COR-L47 (cell line): ENCODE measurements at regions not wholly inside any gene's neighbourhood (a gene's known extent, or its start where the extent isn't known, plus 50 kb on each side); places are given as distances from the start of the nearest gene placed in this dataset.

Experiments used
- DNase-seq: peaks from one replicate; lab custom pipeline; 2025; lab: John Stamatoyannopoulos, UW

DNA sequence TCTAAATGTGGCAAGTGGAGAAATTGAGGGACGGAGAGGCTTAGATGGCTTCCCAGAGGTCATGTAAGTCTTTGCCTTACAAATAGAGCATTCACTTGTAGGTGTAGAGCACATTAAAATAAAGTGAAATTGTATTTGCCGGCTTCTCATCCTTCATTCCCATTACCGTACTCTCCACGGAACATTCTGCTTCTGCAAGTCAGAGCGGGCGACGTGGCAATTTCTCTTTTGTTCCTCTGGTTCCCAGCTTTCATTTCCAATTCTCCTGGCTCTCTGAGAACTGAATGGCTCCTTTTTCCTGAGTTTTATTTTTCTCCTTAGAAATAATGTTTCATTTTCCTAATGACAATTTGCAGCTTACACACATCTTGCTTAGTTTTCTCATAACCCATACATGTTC, 51.3 kb upstream of the PFKP start:
- no peak for DNase-seq

DNA sequence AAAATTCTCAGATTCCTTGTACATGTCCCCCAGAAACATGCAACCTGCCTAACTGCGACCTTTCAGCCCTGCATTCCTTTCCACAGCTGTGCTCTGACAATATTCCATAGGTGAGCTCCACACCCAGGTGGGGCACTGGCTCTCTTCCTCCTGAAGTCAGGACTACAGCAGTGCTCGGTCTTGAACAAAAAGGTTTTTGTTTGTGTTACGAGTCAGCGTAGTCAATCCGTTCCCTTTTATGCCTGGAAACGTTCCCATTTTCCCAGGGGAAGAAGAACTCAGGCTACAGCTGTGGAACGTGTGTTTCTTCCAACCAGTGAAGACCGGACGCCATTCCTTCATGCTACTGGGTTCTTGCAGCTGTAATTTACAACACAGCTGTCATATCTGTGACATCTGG, 52.4 kb upstream of the PFKP start:
- no peak for DNase-seq

DNA sequence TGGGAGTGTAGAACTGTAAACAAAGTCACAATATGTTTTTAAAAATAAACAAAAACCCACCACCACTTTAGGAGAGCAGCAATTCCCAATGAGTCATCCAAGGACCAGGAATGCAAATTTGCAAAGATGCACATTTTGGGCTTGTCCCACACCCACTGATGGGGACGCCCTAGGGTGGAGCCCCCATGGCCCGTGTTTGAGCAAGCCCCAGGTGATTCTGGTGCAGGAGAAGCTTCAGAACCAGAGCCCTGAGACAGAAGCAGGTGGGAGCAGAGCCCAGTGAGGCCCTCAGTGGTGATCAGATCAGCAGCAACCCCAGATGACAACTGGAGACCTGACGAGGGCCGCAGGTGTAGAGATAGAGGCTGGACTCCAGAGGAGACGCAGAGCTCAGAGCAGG, 55.1 kb upstream of the PFKP start:
- DNase-seq, result no peak

DNA sequence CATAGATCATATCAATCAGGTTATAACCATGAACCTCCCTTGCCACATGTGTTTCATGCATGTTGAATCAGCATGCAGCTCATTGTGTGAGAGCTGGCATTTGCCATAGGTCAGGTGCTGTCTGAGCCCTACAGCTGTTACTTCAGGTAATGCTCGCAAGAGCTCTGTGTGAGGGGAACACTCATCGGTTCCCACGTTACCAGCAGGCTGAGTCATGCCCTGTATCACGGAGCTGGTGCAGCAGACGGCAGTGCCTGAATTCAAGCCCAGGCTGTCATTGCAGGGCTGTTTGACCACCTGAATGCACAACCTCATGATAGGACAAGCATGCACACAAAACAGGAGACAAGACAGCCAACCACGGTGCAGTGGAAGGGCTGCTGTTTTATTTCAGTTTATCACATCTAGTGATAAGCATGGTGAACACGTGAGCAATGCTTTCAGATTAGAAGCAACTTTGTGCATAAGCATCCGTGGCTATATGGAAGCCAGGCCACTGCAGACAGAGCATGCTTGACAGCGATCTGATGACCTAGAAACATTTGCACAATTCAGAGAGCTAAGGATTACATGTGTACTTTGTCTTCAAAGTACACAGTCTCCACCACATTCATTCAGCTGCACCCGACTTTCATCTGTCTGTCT, 56.4 kb upstream of the PFKP start:
- no peak for DNase-seq

DNA sequence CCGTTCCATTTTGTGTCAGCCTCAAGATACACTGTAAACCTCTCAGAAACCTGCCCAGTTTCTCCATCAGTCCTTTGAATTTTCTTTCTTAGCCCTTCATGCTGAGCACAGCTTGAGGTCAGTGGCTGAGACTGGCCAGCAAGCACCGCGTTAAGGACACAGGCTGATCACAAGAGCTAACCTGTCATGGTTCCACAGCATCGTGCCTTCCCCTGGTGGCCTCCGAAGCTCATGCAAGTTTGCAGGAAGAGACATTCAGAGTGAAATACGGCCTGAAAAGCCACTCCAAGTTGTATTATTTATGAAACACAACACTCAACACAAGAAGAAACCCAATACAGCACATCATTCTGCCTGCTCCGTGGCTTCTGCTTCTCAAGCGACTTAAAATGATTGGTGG, 57.0 kb upstream of the PFKP start:
- no peak for DNase-seq

DNA sequence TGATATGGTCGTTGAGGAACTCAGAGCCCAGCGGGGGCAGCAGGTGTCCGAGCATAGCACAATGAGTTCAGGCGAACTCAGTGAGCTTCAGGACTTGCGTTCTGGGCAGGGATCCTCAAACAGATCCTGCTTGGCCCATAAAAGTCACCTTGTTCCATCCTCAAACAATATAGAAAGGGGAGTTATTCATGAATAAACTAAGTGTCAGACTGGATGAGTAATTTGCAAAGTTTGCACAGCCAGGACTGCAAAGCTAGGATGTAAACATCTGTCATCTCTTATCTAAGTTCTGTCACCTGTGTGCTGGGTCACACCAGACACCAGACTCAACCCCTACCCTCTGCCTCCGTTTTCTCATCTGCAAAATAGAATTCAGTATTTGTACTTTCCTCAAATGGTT, 58.0 kb upstream of the PFKP start:
- DNase-seq, result no peak

DNA sequence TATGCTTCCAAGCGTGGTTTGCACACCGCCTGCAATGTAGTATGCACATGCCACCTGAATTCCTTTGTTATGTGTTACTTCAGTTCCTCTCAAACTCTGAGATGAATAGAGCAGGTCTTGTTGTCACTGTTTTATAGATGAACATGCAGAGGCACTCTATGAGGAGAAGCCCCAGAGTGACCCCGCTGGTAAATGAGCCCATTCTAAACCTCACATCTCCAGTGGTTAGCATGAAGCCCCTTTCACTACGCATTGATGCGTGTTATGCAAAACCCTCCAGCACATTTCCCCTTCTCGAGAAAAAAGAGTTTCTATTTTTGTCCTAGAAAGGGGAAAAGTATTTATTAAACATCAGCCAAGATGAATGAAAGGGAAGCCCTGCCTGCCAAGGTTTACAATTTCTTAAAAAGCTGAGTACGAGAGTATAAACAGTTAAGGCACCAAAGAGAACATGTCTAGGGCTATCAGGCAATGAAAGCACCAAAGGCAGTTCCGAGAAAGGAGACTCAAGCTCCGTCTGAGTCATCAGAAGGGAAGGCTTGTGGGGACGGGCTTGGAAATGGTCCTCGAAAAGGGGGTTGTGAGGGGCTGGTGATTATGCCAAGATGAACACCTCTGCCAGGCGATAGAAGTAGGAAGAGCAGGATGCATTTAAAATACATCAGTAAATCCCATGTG, 58.7 kb upstream of the PFKP start:
- no peak for DNase-seq

DNA sequence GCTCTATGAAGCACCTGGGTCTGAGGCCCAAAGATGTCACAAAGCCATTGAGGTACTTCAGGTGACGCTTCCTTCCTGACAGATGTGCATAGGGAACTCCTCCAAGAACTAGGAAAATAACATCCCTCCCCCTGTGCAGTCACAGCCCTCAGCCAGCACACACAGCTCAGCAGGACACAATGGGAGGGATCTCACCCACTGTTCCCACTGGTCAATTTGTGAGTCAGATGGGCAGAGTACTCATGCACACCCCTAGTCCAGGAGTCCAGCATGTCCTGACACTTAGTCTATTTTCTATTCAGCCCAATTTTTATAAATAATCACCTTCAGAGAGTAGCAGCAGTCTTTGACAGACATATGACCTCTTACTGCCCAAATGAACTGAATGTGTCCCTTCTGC, 60.7 kb upstream of the PFKP start:
- no peak for DNase-seq

DNA sequence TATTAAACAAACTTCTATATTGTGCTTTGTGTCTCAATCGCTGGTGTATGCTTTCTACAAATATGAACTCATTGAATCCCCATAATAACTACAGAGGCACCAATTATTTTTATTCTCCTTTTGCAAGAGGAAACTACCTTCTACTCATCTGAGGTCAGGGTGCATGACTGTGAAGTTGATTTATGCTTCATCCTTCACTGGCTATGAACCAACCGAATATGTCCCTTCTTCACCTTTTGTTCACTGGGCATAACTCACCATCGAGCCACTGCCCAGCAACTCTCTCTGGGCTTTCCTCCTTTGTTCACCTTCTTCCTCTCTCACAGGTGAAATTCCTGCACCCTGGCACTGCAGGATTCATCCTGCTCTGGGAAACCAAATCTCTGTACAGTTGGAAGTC, 61.3 kb upstream of the PFKP start:
- DNase-seq, result no peak

DNA sequence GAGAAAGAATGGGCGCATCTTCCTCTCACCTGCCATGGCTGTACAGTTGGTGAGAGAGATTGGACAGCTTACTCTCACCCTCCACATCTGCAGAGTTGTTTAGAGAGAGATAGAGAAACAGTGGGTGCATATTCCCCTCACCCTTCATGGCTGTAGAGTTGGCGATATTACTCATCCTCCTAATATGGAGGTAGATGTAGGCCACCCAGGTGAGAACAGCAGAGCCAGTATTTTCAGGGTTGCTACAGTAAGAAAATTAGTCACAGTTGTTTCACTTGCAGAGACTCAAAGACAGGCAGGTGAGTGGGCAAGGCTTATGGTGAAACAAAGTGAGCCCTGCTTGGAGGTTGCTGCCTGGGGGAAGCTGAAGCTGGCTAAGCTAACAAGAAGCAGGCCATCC, 65.0 kb upstream of the PFKP start:
- DNase-seq, result no peak

DNA sequence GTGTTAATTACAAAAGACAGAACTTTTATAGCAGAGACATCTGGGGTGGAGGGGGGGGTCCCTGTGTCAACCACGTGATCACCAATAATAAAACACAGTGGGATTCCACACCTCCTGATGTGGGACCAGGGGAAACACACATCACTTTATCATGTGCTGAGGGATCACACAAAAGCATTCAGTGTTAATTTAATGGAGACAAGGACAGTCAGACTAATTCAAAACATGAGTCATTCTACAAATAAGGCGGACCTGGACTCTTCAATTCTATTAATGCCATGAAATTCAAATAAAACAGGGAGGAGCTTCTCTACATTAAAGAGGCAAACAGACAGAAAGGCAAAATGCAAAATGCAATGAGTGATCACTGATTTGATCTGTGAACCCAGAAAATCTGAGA, 67.3 kb upstream of the PFKP start:
- no peak for DNase-seq

DNA sequence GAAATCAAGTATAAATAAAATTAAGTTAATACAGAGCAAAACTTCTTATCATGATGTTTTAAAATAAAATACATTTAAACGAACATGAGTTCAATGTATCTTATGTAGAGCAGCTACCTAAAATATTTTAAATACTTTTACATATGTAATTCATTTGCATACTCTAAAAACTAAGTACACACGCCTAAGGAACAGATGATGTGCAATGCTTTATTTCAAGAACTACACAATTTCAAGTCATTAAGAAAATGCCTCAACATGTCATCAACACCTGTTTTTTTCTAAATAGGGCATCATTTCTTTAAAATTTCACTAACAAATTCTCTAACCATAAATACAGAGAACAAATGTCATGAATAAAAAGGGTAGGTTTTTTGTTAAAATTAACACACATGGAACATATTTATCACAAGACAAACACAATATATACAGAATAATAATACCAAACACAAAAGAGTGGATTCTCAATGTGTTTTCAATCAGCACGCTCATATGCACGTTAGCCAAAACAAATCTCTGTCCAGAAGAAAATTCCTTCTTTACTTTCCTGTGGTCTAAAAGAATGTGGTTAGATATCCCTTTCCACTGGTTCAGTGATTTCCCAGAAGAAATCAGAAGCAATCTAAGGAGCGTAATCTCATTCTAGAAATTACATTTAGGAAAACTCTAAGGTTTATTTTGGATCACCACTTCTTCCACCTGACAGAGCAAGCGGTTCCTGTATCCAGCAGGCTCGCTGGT, 73.0 kb upstream of the PFKP start:
- DNase-seq, result no peak

DNA sequence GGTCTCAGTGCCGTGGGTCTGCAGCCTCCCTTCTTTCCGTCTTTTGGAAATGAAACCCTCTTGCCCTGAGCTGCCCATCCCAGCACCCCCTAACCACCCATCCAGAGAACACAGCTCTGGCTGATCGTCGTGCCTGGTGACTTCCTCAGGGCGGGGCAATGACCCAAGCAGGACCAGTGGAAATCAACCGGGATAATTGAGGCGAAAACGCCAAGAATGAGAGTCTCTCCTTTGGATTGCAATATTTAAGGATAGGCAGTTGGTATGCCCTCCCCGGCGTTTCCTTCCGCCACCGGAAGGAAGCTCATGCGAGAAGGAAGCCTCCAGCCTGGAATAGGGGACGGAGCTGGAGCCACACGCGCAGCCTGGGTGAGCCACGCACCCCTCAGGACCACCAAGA, 73.7 kb upstream of the PFKP start:
- DNase-seq, result no peak

DNA sequence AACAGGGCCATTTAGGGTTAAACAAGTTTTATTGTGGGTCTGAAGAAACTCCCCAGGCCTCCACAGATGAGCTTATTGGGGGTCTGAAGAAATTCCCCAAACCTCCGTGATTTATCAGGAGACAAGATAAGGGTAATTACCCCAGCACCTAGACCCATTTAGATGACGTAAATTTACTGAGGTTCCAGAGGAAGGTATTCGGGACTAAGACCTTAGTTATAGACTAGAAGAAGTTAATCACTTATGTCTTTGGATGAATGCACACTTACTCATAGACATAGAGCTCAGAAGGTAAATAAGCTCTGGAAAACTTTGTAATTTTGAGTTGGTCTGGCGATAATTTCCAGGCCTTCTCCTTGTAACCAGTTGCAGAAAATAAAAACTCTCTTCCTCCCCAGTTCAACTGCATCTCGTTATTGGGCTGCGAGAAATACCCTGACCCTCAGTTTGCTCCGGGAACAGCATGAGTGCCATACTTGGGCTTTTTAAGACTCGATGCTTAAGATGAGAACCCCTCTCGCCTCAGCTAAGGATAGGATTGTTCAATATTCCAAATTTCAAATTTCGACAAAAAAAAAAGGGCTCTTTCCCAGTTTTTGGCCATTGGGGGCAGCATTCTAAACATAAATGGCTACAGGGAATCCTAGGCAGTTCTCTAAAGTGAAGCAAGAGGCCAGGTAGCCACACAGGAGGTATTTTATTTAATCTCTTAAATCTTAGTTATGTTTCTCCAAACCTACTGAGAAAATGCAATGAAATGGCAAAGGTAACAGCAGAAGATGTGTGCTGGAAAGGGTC, 74.7 kb upstream of the PFKP start:
- DNase-seq, result no peak

DNA sequence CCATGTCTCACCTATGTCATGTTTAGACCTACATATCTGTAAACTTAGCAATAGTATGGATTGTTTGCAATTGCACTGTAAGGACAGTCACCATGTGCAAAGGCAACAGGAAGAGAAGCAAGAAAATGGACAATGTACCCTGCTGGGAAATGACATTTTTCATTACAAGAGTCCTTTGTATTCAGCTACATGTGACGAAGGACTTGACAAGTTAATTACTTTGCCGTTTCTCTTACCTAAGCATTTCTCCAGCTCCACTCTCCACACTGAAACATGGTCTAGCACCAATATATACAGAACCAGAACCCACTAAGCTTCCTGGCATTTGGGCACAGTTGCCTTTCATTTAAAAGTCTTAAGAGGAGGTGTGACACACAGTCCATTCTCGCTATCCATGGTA, 76.6 kb upstream of the PFKP start:
- DNase-seq, result peak; percentile 24

DNA sequence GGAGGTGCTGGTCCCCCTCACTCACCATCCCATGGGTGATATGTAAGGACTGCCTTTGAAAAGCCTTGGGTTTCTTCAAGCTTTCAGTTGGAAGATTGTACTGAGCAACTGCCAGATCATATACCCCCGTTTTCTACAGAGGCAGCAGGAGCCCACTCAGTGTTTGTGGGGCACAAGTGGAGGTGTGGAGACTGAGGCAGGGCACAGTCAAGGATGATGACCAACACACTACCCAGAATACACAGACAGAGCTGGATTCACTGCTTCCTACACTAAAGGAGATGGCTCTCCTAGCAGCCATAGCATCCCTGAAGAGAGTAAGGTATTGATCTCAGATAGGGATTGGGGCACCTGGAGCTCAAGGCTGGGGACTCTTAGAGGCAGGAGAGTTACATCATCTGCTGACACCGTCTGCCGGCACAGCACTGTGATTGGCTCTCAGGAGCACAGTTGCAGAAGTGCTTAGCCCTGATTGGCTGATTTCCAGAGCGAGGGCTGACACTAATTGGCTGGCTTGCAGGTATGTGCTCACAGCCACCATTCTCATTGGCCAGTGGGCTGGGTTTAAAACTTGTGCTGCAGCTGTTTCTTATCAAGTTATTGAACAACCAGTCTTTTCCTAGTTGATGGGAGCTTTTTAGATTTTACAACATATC, 77.9 kb upstream of the PFKP start:
- DNase-seq, result no peak

DNA sequence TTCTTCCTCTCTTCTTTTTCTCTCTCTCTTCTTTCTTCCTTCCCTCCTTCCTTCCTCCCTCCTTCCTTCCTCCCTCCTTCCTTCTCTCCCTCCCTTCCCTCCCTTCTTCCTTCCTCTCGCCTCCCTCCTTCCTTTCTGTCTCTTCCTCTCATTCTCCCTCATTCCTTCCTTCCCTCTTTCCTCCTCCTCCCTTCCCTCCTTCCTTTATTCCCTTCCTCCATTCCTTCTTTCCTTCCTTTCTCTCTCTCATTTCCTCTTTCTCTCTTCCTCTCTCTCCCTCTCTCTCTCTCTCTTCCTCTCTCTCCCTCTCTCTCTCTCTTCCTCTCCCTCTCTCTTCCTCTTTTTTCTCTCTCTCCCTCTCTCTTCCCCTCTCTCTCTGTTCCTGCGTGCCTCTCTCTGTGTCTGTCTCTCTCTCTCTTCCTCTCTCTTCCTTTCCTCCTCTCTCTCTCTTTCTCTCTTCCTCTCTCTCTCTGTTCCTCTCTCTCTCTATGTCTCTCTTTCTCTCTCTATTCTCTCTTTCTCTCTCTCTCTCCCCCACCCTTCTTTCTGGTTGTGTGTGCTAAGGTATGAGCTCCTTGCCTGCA, 80.1 kb upstream of the PFKP start:
- DNase-seq, result no peak

DNA sequence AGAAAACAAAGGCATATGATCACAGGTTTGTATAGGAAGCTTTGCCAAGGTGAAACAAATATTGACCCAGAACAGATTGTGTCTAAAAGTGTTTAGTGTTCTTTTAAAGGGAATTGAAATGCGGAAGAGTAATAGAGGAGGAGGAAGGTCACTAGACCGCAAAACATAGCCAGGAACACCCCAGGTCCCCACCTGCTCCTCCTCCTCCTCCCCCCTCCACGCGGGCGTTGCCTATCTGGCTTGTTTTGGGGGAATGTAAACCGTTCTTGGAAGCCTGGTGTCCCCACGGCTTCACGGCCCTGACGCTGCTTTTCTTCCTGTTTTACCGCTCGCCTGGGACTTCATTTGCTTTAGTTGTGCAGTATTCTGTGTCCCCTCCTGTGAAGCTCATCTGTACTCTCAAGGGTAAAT, 81.0 kb upstream of the PFKP start:
- DNase-seq, result no peak

DNA sequence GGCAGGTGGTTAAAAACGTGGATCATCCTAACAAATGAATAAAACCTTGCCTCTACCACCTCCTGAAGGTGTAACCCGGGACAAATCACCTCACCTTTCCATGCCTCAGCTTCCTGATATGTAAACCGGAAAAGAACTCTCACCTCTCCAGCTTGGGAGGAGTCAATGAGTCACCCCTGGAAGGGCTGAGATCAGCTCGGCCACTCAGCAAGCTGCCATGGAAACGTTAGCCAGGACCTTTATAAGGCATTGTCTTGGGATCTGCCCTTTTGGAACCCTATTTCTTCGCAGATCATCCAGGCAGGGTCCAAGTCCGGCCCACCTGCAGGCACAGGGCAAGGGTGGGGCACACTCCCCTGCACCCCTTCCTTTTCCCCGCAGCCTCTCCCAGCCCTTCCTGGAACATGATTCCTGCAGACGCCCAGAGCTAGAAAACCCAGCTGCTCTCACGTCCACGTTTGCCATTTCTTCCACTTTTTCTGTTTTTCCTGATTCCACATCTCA, 81.6 kb upstream of the PFKP start:
- no peak for DNase-seq

DNA sequence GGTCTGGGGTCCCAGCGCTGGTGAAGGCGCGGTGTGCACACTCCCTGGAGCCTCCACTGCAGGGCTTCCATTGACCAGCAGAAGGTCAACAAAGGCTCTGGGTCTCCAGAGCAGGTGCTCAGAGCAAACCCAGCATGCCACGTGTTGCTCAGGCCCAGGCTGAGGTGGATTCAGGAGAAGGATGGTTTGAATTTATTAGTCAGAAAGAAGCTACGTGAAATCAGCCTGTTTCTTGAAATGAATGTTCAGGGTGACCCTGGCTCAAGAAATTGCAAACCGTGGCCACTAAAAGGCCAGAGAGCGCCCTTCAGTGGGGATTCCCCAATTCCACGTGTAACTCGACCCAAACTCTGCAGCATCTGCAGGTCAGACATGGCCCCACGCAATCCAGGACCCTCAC, 82.7 kb upstream of the PFKP start:
- no peak for DNase-seq

DNA sequence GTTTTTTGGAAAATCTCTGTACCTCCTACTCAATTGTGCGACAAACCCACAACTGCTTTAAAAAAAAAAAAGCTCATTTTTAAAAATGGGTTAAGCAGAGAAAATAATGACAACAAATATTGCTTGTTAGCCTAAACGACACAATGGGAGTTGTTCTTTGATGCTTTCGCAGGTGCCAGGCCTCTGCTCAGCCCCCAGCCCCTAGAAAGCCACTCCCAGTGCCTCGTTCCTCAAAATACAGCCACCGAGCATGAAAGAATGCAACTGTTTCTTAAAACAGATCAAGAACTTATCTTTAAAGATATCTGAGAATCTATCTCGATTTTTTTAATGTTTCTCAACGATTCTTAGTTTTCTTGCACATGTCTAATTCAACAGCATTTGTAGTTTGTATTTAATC, 85.2 kb upstream of the PFKP start:
- DNase-seq, result no peak

DNA sequence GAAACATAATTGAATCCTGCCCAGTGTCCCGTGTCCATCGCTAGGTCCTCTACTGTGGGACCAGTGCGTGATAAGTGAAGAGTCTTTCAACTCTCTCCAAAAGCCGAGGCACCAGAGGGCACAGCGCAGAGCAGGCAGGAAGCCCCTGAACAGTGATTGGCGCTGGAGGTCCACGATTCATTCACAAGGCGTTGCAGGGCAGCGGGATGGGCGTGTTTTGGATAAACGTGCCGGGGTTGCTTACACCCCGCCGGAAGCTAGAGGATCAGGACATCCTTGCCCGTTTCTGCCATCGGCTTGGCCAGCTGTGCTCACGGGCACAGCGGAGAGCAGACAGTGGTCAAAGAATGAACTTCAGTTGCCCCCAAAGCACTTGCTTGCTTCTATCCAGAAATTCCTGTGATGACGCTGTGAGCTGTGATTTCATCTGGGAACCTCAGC, 86.0 kb upstream of the PFKP start:
- no peak for DNase-seq
